Loucy (cell line): ENCODE measurements at regions not wholly inside any gene's neighbourhood (a gene's known extent, or its start where the extent isn't known, plus 50 kb on each side); places are given as distances from the start of the nearest gene placed in this dataset.

Experiments used
- CTCF ChIP-seq: fragments of 200-600 bp; sonication (generic); conservative IDR thresholded peaks from 2 replicates; pipeline ENCODE4 v1.5.1; 2014; ENCODE audit warnings: mild to moderate bottlenecking, antibody characterized with exemption, low read length
- EZH2phosphoT487 ChIP-seq: fragments of 200-600 bp; IDR thresholded peaks from 2 replicates; pipeline ENCODE4 v1.6.1; 2018; ENCODE audit warnings: antibody characterized with exemption, mild to moderate bottlenecking, moderate library complexity, borderline replicate concordance

DNA sequence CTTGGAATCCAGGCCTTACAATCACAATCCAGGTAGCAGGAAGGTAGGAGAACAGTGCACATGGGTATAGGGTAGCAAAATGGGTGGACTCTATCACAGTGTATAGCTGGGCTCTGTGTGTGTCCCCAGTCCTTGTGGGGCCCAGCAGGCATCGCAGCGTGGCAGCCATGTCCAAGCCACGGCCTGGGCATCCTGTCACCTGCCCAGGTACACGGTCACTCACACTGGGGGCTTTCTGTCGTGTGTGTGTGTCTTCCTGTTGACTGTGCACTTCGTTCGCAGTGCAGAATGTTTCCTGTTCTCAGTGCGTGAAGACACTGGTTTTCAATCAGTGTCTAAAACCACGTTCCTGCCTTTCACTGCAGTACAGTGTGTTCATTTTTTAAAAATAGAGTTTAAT, 523.2 kb upstream of the JARID2 start:
- TF ChIP-seq CTCF (no peak), EZH2phosphoT487 (no peak)
